ENCODE measurements at regions not wholly inside any gene's neighbourhood (a gene's known extent, or its start where the extent isn't known, plus 50 kb on each side); places are given as distances from the start of the nearest gene placed in this dataset.

DNA sequence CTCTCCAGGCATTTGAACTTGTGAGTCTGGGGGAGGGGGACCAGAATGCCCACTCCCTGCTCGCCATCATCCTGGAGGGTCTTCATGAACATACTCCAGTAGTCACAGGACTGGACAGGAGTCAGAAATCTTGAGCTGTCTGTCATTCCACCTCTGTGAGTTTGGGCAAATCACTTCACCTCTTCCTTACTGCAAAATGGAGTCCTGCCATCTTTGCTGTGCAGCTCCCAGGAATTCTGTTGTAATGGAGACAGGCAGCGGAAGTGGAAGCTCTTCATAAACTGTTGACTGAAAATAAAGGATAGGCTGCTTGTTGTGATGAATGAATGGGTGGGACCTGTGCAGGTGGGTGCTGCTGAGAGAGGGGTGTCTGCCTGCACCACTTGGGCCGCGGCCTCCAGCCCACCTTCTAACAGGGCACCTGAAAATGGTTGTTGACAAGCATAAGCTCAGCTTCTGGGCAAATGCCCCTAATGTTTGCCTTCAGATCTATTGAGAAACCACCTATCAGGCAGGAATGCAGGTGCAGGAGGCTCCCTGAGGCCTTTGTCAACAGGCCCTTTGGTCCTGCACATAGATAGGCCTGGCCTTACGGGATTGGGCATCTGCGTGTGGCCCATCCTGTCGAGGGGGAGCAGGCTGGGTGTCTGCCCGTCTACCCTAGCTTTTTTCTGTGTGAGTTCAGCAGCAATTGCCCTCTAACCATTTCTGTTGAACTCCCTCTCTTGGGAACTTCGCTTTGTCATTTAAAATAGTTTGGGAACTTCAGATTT is 321.0 kb downstream of the RPS6KC1 start:
- no peak for DNase-seq (ENCODE audit: low read depth)
- TF ChIP-seq, protein P1, sequence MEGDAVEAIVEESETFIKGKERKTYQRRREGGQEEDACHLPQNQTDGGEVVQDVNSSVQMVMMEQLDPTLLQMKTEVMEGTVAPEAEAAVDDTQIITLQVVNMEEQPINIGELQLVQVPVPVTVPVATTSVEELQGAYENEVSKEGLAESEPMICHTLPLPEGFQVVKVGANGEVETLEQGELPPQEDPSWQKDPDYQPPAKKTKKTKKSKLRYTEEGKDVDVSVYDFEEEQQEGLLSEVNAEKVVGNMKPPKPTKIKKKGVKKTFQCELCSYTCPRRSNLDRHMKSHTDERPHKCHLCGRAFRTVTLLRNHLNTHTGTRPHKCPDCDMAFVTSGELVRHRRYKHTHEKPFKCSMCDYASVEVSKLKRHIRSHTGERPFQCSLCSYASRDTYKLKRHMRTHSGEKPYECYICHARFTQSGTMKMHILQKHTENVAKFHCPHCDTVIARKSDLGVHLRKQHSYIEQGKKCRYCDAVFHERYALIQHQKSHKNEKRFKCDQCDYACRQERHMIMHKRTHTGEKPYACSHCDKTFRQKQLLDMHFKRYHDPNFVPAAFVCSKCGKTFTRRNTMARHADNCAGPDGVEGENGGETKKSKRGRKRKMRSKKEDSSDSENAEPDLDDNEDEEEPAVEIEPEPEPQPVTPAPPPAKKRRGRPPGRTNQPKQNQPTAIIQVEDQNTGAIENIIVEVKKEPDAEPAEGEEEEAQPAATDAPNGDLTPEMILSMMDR (conservative IDR thresholded peaks at IDR 0.05; ENCODE audit: low read depth, low read length), result no peak
- H3K4me3 ChIP-seq (ENCODE audit: low read length), result no peak overlapping the region

DNA sequence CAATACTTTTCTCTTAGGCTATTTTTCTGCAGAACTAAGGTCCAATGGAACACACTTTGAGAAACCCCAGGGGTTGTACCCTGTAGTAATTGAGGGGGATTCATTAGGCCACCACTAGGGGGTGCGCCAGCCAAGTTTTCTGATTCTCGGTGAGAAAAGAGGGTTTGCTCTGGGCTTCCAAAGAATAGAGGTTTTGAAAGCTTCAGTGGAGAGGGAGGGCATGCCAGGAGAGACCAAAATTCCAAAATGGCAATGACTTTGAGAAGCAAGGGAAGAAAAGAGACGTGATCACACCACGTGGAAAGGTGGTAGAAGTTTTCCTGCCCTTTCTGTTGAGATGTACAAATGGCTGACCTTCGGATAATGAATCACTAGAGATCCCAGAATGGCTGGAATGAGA is 323.3 kb downstream of the RPS6KC1 start:
- TF ChIP-seq, protein P1 (conservative IDR thresholded peaks at IDR 0.05; ENCODE audit: low read depth, low read length), result peak; percentile 97

GRCh38 chr1:213375002-213375401 is 324.0 kb downstream of the RPS6KC1 start:
- TF ChIP-seq, protein P1 (conservative IDR thresholded peaks at IDR 0.05; ENCODE audit: low read depth, low read length), result no peak
- DNase-seq (ENCODE audit: low read depth), result no peak
- H3K4me3 ChIP-seq (ENCODE audit: low read length), result no peak overlapping the region

More for the DNA sequence above, 323.3 kb downstream of the RPS6KC1 start:
- peak; percentile 2 for DNase-seq (ENCODE audit: low read depth)
- H3K4me3 ChIP-seq (ENCODE audit: low read length), result no peak overlapping the region

GRCh38 chr1:213376862-213377372 is 325.9 kb downstream of the RPS6KC1 start:
- no peak overlapping the region for H3K4me3 ChIP-seq (ENCODE audit: low read length)
- DNase-seq (ENCODE audit: low read depth), result no peak
- TF ChIP-seq, protein P1 (conservative IDR thresholded peaks at IDR 0.05; ENCODE audit: low read depth, low read length), result no peak

DNA sequence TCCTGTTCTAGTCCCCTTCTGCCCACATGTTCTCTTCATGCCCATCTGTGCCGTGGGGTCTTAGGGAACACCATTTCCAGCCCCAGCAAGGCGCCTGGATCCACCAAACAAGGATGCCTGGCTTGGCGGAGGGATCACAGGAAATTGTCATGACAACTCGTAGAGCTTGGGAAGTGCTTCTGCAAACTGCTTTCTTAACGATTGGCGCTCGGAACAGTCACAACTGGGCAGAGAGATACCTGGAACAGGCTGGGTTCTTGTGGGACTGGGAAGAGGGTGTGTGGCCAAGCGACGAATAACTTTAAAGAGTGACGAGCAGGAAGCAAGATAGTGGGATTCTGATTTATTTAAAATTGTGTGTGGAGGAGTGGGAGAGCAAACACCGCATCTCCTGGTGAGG is 329.8 kb downstream of the RPS6KC1 start:
- TF ChIP-seq, protein P1 (conservative IDR thresholded peaks at IDR 0.05; ENCODE audit: low read depth, low read length), result no peak
- H3K4me3 ChIP-seq (ENCODE audit: low read length), result no peak overlapping the region

GRCh38 chr1:213381572-213382084 is 330.6 kb downstream of the RPS6KC1 start:
- TF ChIP-seq, protein P1 (conservative IDR thresholded peaks at IDR 0.05; ENCODE audit: low read depth, low read length), result no peak
- DNase-seq (ENCODE audit: low read depth), result no peak
- H3K4me3 ChIP-seq (ENCODE audit: low read length), result no peak overlapping the region

More for the DNA sequence above, 329.8 kb downstream of the RPS6KC1 start:
- no peak for DNase-seq (ENCODE audit: low read depth)

- TF ChIP-seq, protein P1 (conservative IDR thresholded peaks at IDR 0.05; ENCODE audit: low read depth, low read length), result no peak
- H3K4me3 ChIP-seq (ENCODE audit: low read length), result no peak overlapping the region
- DNase-seq (ENCODE audit: low read depth), result no peak
Observed at GRCh38 chr1:213383465-213383864, 332.4 kb downstream of the RPS6KC1 start.

Measured in retinal pigment epithelial cell (primary cell).